HUES48 (cell line): ENCODE measurements at regions not wholly inside any gene's neighbourhood (a gene's known extent, or its start where the extent isn't known, plus 50 kb on each side); places are given as distances from the start of the nearest gene placed in this dataset.
"Not testable (repeated sequence)": the region's sequence is repeated elsewhere in the genome, so short reads cannot be mapped to it uniquely, and the experiment has no call there.

Source experiments
- H3K27ac ChIP-seq: one replicate; pipeline ENCODE4 v1.7.0; 2013; ENCODE audit warnings: low read depth, low read length, inconsistent platforms
- H3K27me3 ChIP-seq: 2 replicates; pipeline ENCODE4 v1.6.1; 2013; ENCODE audit warnings: mild to moderate bottlenecking, low read length; ENCODE audit not compliant: control insufficient read depth, insufficient read depth
- H3K36me3 ChIP-seq: 2 replicates; pipeline ENCODE4 v1.6.1; 2013; ENCODE audit warnings: low read length; ENCODE audit not compliant: control insufficient read depth, insufficient read depth
- H3K4me1 ChIP-seq: 2 replicates; pipeline ENCODE4 v1.6.1; 2013; ENCODE audit warnings: mild to moderate bottlenecking, low read length; ENCODE audit not compliant: control insufficient read depth, insufficient read depth
- H3K4me3 ChIP-seq: 2 replicates; pipeline ENCODE4 v1.5.1; 2013; ENCODE audit warnings: mild to moderate bottlenecking, low read depth, low read length
- H3K9ac ChIP-seq: 2 replicates; pipeline ENCODE4 v1.6.1; 2013; ENCODE audit warnings: mild to moderate bottlenecking, low read depth, low read length, moderate library complexity
- H3K9me3 ChIP-seq: 2 replicates; pipeline ENCODE4 v1.6.1; 2013; ENCODE audit warnings: low read length; ENCODE audit not compliant: control insufficient read depth, insufficient read depth

DNA sequence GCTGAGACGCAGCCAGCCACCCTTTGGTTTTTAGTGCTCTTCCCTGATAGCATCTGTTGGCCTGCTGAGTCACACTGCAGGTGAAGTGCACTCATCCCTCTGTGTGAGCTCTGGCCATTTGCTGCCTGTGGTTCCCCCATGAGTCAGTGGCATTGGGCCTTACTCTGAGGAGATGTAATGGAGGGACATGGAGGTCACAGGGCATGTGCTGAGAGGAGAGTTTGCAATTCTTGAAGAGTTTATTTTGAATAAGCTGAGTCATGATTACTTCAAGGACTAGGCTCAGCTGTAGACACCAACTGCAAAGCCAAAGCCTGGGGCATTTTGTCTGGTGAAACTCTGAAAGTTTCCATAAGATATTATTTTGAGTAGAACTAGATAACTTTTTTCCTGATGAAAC is 200.3 kb downstream of the BCL2L11 start:
- peak overlapping the region; percentile 21 for H3K27ac ChIP-seq

DNA sequence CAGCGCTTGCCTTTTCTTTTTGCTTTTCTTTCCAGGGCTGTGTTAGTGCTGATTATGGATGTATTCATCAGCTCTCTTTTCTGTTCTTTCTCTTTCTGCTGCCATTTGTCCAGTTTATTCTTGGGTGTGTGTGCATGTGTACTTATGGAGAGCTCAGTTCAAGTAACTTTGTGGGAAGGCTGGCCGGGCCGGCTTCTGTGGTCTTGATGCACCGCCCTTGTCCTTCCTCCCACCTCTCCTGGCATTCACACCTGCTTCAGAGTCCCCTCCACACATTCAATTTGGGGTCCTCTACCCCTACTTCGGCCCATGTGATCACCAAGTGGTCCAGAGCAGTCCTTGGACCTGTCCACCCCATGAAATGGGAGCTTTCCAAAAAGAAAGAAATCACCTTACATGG is 202.7 kb downstream of the BCL2L11 start:
- not testable (repeated sequence) for H3K27ac ChIP-seq, H3K9me3 ChIP-seq, H3K4me1 ChIP-seq, H3K27me3 ChIP-seq, H3K9ac ChIP-seq, H3K36me3 ChIP-seq, H3K4me3 ChIP-seq

More for the DNA sequence above, 200.3 kb downstream of the BCL2L11 start:
- H3K9me3 ChIP-seq, H3K36me3 ChIP-seq, H3K9ac ChIP-seq, H3K4me3 ChIP-seq, H3K4me1 ChIP-seq, H3K27me3 ChIP-seq: not testable (repeated sequence)

DNA sequence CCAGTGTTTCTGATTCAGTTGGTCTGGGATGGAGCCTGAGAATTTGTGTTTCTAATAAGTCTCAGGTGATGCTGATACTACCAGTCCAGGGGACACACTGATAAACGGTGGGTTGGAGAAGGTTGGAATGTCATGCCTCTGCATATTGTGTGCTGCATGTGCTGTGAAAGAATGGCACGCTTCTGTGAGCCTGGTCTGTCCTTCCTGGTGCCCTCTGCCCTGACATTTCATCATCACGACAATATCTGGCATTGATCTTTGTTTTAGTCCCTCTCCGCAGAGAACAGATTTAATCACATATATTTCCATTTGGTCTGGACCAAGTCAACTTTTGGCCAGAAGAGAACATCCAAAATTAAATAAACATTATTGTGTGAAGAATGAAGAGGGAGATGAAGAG is 207.0 kb downstream of the BCL2L11 start:
- H3K27ac ChIP-seq, H3K9me3 ChIP-seq, H3K27me3 ChIP-seq: not testable (repeated sequence)

DNA sequence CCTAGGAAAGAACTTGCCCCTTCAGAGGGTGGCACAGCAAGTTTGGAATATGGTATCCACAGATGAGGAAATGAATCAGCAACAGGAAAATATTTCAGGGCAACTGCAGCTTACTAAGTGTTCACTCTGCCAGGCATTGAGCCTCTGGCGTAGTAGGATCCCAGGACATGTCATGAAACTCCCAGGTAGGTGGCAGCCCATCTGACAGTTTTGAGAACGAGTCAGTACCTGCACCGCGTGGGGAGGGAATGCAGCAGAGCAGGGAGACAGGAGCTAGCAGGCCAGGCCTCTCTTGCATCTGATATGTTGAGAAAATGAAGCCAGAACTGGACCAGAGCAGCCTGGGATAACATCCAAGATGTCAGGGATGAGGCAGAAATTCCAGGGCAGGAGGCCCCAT is 208.6 kb downstream of the BCL2L11 start:
- not testable (repeated sequence) for H3K9me3 ChIP-seq, H3K36me3 ChIP-seq, H3K4me3 ChIP-seq, H3K27me3 ChIP-seq, H3K4me1 ChIP-seq, H3K27ac ChIP-seq, H3K9ac ChIP-seq

More for the DNA sequence above, 207.0 kb downstream of the BCL2L11 start:
- not testable (repeated sequence) for H3K4me3 ChIP-seq, H3K36me3 ChIP-seq, H3K4me1 ChIP-seq, H3K9ac ChIP-seq

DNA sequence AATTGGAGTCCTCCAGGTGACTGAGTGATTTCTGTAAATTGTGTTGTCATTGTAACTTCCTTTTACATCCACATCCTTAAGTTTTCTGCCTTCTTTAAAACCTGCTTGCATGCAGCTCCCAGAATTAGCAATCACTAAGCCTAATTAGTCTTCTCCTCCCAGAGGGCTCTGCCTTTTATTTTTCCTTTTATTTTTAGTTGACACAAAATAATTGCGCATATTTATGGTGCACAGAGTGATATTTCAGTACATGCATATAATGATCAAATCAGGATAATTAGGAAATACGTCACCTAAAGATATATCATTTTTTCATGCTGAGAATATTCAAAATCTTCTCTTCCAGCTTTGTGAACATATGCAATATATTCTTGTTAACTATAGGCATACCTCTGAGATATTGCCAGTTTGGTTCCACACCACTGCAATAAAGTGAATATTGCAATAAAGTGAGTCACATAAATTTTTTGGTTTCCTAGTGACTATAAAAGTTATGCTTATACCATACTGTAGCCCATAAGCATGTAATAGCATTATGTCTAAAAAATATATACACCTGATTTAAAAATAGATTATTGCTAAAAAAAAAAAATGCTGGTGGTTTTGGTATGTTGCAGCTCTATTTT is 210.5 kb downstream of the BCL2L11 start:
- H3K4me3 ChIP-seq, H3K36me3 ChIP-seq, H3K27me3 ChIP-seq, H3K9me3 ChIP-seq, H3K9ac ChIP-seq, H3K4me1 ChIP-seq, H3K27ac ChIP-seq: not testable (repeated sequence)

DNA sequence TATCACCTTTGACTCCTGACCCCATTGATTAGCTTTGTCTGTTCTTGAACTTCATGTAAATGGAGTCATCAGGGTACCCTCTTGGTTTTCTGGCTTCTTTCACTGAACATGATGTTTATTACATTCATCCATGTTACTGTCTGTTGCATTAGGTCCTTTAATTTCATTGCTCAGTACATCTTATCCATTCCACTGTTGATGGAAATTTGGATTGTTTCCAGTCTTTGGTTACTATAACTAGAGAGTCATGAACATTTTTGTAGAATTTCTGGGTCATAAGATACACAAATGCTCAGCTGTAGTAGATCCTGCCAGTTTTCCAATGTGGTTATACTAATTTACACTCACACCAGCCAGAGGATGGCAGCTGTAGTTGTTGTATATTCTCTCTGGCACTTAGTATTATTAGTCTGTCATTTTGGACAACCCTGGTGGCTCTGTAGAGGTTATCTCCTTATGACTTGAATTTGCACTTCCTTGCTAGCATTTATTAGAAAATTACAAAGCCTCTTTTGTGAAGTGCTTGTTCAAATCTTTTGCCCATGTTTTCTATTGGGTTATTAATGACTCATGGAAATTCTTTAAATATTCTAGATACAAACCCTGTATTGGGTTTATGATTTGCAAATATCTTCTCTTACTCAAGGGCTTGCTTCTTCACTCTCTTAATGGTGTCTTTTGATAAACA is 214.7 kb downstream of the BCL2L11 start:
- not testable (repeated sequence) for H3K27ac ChIP-seq, H3K4me1 ChIP-seq, H3K36me3 ChIP-seq, H3K9ac ChIP-seq, H3K9me3 ChIP-seq, H3K4me3 ChIP-seq, H3K27me3 ChIP-seq

DNA sequence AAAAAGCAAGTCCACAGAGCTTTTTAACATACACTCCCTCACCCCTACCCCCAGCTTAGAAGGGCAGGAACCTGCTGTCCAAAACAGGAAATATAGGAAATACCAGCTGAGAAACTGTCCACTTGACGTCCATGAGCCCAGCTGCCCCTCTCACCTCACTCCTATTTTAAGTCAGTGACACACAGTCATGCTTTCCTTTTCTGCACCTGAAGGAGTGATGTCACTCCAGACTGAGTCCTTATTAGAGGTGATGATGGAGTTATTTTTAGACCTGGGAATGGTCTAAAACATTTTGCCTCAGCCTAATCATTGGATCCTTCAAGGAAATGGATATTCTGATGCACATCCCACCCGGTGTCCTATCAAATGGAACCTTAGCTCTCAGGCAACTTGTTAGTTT is 217.8 kb downstream of the BCL2L11 start:
- not testable (repeated sequence) for H3K4me3 ChIP-seq, H3K27me3 ChIP-seq, H3K27ac ChIP-seq, H3K36me3 ChIP-seq, H3K9me3 ChIP-seq, H3K4me1 ChIP-seq, H3K9ac ChIP-seq

DNA sequence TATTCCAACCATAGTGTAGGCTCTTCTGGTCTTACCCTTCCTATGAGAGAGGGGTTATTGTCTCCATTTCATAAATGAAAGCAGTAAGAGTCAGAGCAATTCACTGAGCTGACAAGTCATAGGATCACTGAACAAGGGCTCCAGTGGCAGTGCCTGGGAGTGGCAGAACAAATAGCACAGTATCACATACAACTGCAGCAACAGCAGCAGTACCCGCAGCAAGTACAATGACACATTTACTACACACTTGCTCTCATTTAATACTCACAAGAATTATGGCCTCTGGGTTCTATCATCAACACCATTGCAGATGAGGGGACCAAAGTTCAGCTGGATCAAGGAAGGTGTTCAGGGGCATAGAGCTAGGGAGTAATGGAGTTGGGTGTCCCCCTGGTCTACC is 218.8 kb downstream of the BCL2L11 start:
- H3K9ac ChIP-seq, H3K9me3 ChIP-seq, H3K36me3 ChIP-seq, H3K27me3 ChIP-seq, H3K27ac ChIP-seq, H3K4me1 ChIP-seq, H3K4me3 ChIP-seq: not testable (repeated sequence)

DNA sequence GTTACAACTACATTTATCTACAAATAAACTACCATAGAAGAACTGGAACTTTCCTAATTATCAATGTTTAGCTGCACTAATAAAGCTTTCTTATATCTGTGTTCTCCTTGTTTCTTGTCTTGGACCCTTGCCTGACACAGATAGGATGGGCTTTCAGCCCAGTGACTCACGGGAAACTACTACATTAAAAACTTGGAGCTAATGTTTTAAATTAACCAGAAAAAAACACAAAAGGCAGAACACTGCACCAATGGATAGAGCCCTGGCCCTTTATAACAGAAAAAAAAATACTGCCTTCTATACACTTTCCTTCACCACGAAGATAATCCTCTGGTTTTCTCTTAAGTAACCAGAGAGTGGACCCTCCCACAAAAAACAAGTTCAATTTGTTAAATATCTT is 223.9 kb downstream of the BCL2L11 start:
- not testable (repeated sequence) for H3K4me3 ChIP-seq, H3K27ac ChIP-seq, H3K36me3 ChIP-seq, H3K4me1 ChIP-seq, H3K9ac ChIP-seq, H3K9me3 ChIP-seq, H3K27me3 ChIP-seq

DNA sequence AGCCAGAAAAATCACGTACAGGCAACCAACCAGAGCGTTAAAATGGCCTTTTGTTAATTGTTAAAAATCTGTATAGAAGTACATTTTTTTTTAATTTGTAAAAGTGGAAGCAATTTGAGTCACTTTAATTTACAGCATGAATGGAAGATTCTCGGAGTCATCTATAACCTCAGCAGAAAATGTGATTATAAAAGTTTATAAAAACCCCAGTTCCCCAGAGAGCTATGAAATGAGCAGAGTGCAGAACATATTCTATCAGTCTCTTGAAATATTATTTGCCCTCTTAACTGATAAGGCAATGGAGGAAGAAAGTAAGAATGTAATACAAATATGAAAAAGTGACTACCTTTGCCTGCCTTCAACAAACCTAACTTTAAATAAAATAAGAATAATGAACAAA is 224.7 kb downstream of the BCL2L11 start:
- not testable (repeated sequence) for H3K9ac ChIP-seq, H3K9me3 ChIP-seq, H3K27me3 ChIP-seq, H3K4me3 ChIP-seq, H3K27ac ChIP-seq, H3K4me1 ChIP-seq, H3K36me3 ChIP-seq

DNA sequence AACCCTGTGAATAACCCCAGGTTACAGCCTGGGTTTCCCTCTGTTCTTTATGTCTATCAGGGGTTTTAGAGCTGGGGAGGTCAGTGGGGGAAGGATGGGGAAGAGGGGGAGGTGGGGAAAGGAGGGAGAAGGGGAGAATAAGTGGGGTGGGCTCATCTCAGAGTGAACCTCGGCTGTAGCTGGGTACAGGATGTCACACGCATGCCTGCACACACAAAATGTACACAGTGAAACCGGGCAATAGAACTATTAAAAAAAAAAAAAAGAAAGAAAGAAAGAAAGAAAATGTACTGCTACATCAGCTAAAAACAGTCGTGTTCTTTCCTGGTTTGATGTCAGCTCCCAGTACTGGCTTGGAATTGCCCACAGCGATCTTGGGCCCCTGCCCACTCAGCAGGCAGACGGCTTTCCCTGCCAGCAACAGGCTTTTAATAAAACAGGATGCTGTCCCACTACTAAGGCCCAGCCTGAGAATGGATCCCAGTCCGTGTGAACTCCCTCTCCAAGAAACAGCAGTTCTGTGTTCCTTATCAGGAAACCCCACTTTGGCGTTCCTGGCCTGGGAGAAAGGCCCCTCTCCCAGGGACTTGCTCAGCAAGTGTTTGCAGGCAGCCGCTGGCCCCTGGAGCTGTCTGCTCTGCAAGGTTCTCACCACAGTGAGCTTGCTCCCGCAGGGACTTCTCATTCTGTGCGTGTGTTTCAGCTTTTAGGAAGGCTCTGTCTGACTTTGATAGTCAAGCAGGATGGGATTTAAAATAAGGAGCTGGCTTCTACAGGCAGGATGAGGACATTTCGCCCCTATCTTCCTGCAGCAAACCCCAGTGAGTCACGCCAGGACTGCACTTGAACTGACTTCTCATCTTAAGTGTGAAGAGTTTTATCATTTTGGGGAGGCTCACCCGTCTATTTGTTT is 225.6 kb downstream of the BCL2L11 start:
- not testable (repeated sequence) for H3K27ac ChIP-seq, H3K9ac ChIP-seq, H3K27me3 ChIP-seq, H3K4me1 ChIP-seq, H3K36me3 ChIP-seq, H3K4me3 ChIP-seq, H3K9me3 ChIP-seq
